ENCODE measurements at regions not wholly inside any gene's neighbourhood (a gene's known extent, or its start where the extent isn't known, plus 50 kb on each side); places are given as distances from the start of the nearest gene placed in this dataset.

- POLR2A ChIA-PET: no interaction called here
- RAD21 ChIA-PET (ENCODE audit: low non-redundant PET in 1 of 2, low total read pairs in 2 of 2, uncharacterized antibody in 2 of 2, unreplicated experiment in 2 of 2): no interaction called here
- CTCF ChIA-PET: no interaction called here
These were observed 537.4 kb downstream of the RNF144A start for GRCh38 chr2:7454592-7454991.

More at GRCh38 chr2:7454592-7454991, 537.4 kb downstream of the RNF144A start:
- H3K4me1 ChIP-seq (ENCODE audit: control insufficient read depth in 1 of 2, insufficient read depth in 2 of 2, low read length in 2 of 2): no peaks in the 10 kb centered on the region
- no peak overlapping the region for H2AFZ ChIP-seq (ENCODE audit: low read depth, low read length, poor library complexity, severe bottlenecking)
- H3K36me3 ChIP-seq (ENCODE audit: control insufficient read depth in 1 of 2, insufficient read depth in 2 of 2, low read length in 2 of 2): no peaks in the 10 kb centered on the region
- peaks cover 27% of the 10 kb centered on the region; the same call in 1 of the 2 replicates for H3K27me3 ChIP-seq (ENCODE audit: insufficient read depth, low read length)
- no peaks in the 10 kb centered on the region for H3K9me2 ChIP-seq (ENCODE audit: insufficient read depth)
- no peaks in the 10 kb centered on the region for H3K79me2 ChIP-seq (ENCODE audit: insufficient read depth, low read length)
- ATAC-seq: no peak
- no peaks in the 10 kb centered on the region for H4K20me1 ChIP-seq (ENCODE audit: insufficient read depth)
- no peak overlapping the region for H3K4me2 ChIP-seq (ENCODE audit: low read length)
- H3K4me3 ChIP-seq (replicated peaks in 1 of 2; ENCODE audit: low read depth in 1 of 2, low read length in 2 of 2): no peak overlapping the region
- no peak overlapping the region for H3K27ac ChIP-seq (ENCODE audit: low read depth, low read length)
- TF ChIP-seq ZBTB33 (IDR thresholded peaks at IDR 0.05; ENCODE audit: extremely low read depth, insufficient replicate concordance, low read length) (no peak), EZH2phosphoT487 (IDR thresholded peaks at IDR 0.05; ENCODE audit: borderline replicate concordance) (no peak), YY1 (IDR thresholded peaks at IDR 0.05; ENCODE audit: extremely low read depth, insufficient replicate concordance, low read depth, low read length) (no peak), CBX3 (IDR thresholded peaks at IDR 0.05; ENCODE audit: low read depth) (no peak), RAD21 (IDR thresholded peaks at IDR 0.05; ENCODE audit: low read depth) (no peak), EGR1 (IDR thresholded peaks at IDR 0.05; ENCODE audit: low read depth) (no peak), TCF7L2 (IDR thresholded peaks at IDR 0.05; ENCODE audit: borderline replicate concordance, extremely low read depth, insufficient read depth, insufficient read length) (no peak), SP1 (IDR thresholded peaks at IDR 0.05; ENCODE audit: low read depth) (no peak), MAX (IDR thresholded peaks at IDR 0.05) (no peak), POLR2AphosphoS5 (IDR thresholded peaks at IDR 0.05; ENCODE audit: low read depth, low read length) (no peak), ELF1 (IDR thresholded peaks at IDR 0.05; ENCODE audit: borderline replicate concordance, low read depth) (no peak), JUND (IDR thresholded peaks at IDR 0.05) (no peak), EZH2 (IDR thresholded peaks at IDR 0.05) (no peak), ZFX (IDR thresholded peaks at IDR 0.05) (no peak), ATF3 (IDR thresholded peaks at IDR 0.05) (no peak), CTCF (IDR thresholded peaks at IDR 0.05 in 2 of 3, conservative IDR thresholded peaks at IDR 0.05 in 1 of 3; ENCODE audit: borderline replicate concordance in 1 of 3, insufficient read depth in 1 of 3, low read depth in 2 of 3, low read length in 2 of 3) (no peak), ZNF274 (IDR thresholded peaks at IDR 0.05; ENCODE audit: low read depth, low read length) (no peak)
- H3K9me3 ChIP-seq (ENCODE audit: control insufficient read depth in 1 of 2, insufficient read depth in 1 of 2, low read depth in 1 of 2, low read length in 2 of 2): no peaks in the 10 kb centered on the region
- DNase-seq (ENCODE audit: low read depth, low spot score): no peak
- intact Hi-C loops (cut with micrococcal nuclease): no loop called here
- BruUV-seq (replicated peaks): no TSS peak
- no peak overlapping the region for H3K9ac ChIP-seq (ENCODE audit: low read length)
